Erythroblast (primary cell): ENCODE measurements at regions not wholly inside any gene's neighbourhood (a gene's known extent, or its start where the extent isn't known, plus 50 kb on each side); places are given as distances from the start of the nearest gene placed in this dataset.
A peak's percentile ranks its signal among the peaks of the same experiment; 100 is the strongest.

Experiments used
- DNase-seq, 2 experiments: peaks; one replicate each; lab custom pipeline; 2025; lab: John Stamatoyannopoulos, UW
- GATA1 ChIP-seq: IDR thresholded peaks from 2 replicates; pipeline ENCODE4 v1.6.1; 2011; ENCODE audit warnings: low read depth, mild to moderate bottlenecking, control low read depth, low read length, moderate library complexity
- POLR2A ChIP-seq: IDR thresholded peaks from 2 replicates; pipeline ENCODE4 v1.6.1; 2011; ENCODE audit warnings: mild to moderate bottlenecking, low read length

- TF ChIP-seq GATA1 (no peak), POLR2A (no peak)
- DNase-seq: no peak
These were observed 138.3 kb downstream of the DDX1 start for GRCh38 chr2:15729709-15730544.

GRCh38 chr2:15730545-15731212 is 139.0 kb downstream of the DDX1 start:
- no peak for TF ChIP-seq POLR2A
- no peak for TF ChIP-seq GATA1
- peak; percentile 80 to 86 for DNase-seq

- peak in 1 of 2 experiments; percentile 6 for DNase-seq
- no peak for TF ChIP-seq GATA1
These were observed 139.7 kb downstream of the DDX1 start for GRCh38 chr2:15731213-15731888.

- no peak for DNase-seq
These were observed 140.2 kb downstream of the DDX1 start for GRCh38 chr2:15731889-15732271.

GRCh38 chr2:15732341-15733077 is 140.8 kb downstream of the DDX1 start:
- TF ChIP-seq POLR2A (no peak), GATA1 (no peak)
- DNase-seq: peak in 1 of 2 experiments; percentile 7

More at GRCh38 chr2:15731889-15732271, 140.2 kb downstream of the DDX1 start:
- no peak for TF ChIP-seq GATA1
- TF ChIP-seq POLR2A: no peak

GRCh38 chr2:15733867-15734673 is 142.4 kb downstream of the DDX1 start:
- TF ChIP-seq GATA1: no peak
- TF ChIP-seq POLR2A: no peak
- no peak for DNase-seq

GRCh38 chr2:15734674-15735483 is 143.2 kb downstream of the DDX1 start:
- no peak for DNase-seq
- TF ChIP-seq GATA1: no peak
- TF ChIP-seq POLR2A: no peak

GRCh38 chr2:15735484-15736326 is 144.0 kb downstream of the DDX1 start:
- no peak for DNase-seq
- TF ChIP-seq POLR2A: no peak
- TF ChIP-seq GATA1: no peak

GRCh38 chr2:15736396-15737180 is 144.9 kb downstream of the DDX1 start:
- DNase-seq: no peak
- TF ChIP-seq GATA1 (no peak), POLR2A (no peak)

GRCh38 chr2:15737314-15738224 is 145.9 kb downstream of the DDX1 start:
- TF ChIP-seq POLR2A (no peak), GATA1 (no peak)
- DNase-seq: no peak
